K562 (cell line): ENCODE measurements at regions not wholly inside any gene's neighbourhood (a gene's known extent, or its start where the extent isn't known, plus 50 kb on each side); places are given as distances from the start of the nearest gene placed in this dataset.

Experiments used
- ATAC-seq: fragments of 200-7000 bp; cut with Tn5 transposase; 3 replicates; pipeline ENCODE4 v1.9.1; 2020; ENCODE audit warnings: moderate library complexity
- BruUV-seq: library from RNA; stranded (reverse); fragments of 400-500 nt; replicated peaks from 2 replicates; lab custom pipeline; 2021; lab: Mats Ljungman, UMichigan
- CTCF ChIA-PET: fragments of 300-600 bp; formaldehyde crosslinking; extraction: SDS; loops from one replicate; lab custom pipeline; 2021; ENCODE audit warnings: low intra/inter-chr PET ratio; lab: Yijun Ruan, JAX
- POLR2A ChIA-PET: fragments of 300-600, 350-650 bp; sonication (Branson Sonifier 250); formaldehyde crosslinking; extraction: SDS; loops from one replicate; lab custom pipeline; 2021; ENCODE audit warnings: antibody characterized with exemption, inconsistent platforms; lab: Yijun Ruan, JAX
- DNase-seq, 4 experiments: peaks; one replicate each; pipeline versions ENCODE4 v3.0.0 to v3.0.0-alpha.2; 2011 to 2018; ENCODE audit warnings: low spot score in 3 of 4, mixed read lengths in 3 of 4; ENCODE audit errors: extremely low read depth in 1 of 4
- FAIRE-seq: peaks from 2 replicates; lab custom pipeline; 2011; peaks lifted over from hg19 to GRCh38; lab: Jason Lieb, UNC
- H2AFZ ChIP-seq: 2 replicates; pipeline ENCODE4 v1.6.0; 2011; ENCODE audit warnings: low read depth, low read length, control low read depth, inconsistent platforms
- H3K27ac ChIP-seq: fragments of 200-600 bp; 3 replicates; pipeline ENCODE4 v1.8.0; 2011; ENCODE audit warnings: low read depth, mild to moderate bottlenecking, control low read depth, inconsistent platforms, low read length, moderate library complexity, mixed read lengths; ENCODE audit errors: extremely low read depth
- H3K27me3 ChIP-seq, 2 experiments: fragments of 300-600 bp in 1 of 2; 2 replicates in 1 of 2; 3 replicates in 1 of 2; pipeline versions ENCODE4 v1.6.0 to v1.8.0; 2011; ENCODE audit warnings: inconsistent platforms in 2 of 2, low read length in 2 of 2, mild to moderate bottlenecking in 1 of 2, mixed read lengths in 1 of 2, moderate library complexity in 1 of 2; ENCODE audit not compliant: control insufficient read depth in 2 of 2, insufficient read depth in 2 of 2
- H3K36me3 ChIP-seq: fragments of 300-600 bp; 3 replicates; pipeline ENCODE4 v1.8.0; 2011; ENCODE audit warnings: mild to moderate bottlenecking, low read length, inconsistent platforms; ENCODE audit not compliant: control insufficient read depth, insufficient read depth
- H3K4me1 ChIP-seq, 2 experiments: fragments of 200-600 bp in 1 of 2; replicated peaks in 1 of 2; 2 replicates in 1 of 2; 3 replicates in 1 of 2; pipeline versions ENCODE4 v1.5.1 to v1.8.0; 2011; ENCODE audit warnings: inconsistent platforms in 2 of 2, low read length in 2 of 2, mild to moderate bottlenecking in 1 of 2, mixed read lengths in 1 of 2, moderate library complexity in 1 of 2; ENCODE audit not compliant: control insufficient read depth in 2 of 2, insufficient read depth in 2 of 2
- H3K4me2 ChIP-seq: 2 replicates; pipeline ENCODE4 v1.6.1; 2011; ENCODE audit warnings: low read length, control low read depth, inconsistent platforms, mixed read lengths; ENCODE audit not compliant: insufficient read depth
- H3K4me3 ChIP-seq: fragments of 200-600 bp; sonication (generic), shearing (Covaris generic); 2 replicates; pipeline ENCODE4 v1.5.1; 2016; ENCODE audit warnings: control low read depth, inconsistent platforms
- H3K79me2 ChIP-seq: fragments of 200-600 bp; 3 replicates; pipeline ENCODE4 v1.8.0; 2011; ENCODE audit warnings: low read length, inconsistent platforms; ENCODE audit not compliant: control insufficient read depth, insufficient read depth
- H3K9ac ChIP-seq, 2 experiments: 2 replicates each; pipeline versions ENCODE4 v1.6.0 to v1.6.1; 2011; ENCODE audit warnings: low read depth in 2 of 2, low read length in 2 of 2, control low read depth in 1 of 2, inconsistent platforms in 1 of 2, mild to moderate bottlenecking in 1 of 2, mixed read lengths in 1 of 2; ENCODE audit not compliant: insufficient read depth in 1 of 2
- H3K9me1 ChIP-seq: one replicate; pipeline ENCODE4 v1.6.0; 2011; ENCODE audit warnings: inconsistent platforms, mild to moderate bottlenecking, low read length, moderate library complexity; ENCODE audit not compliant: control insufficient read depth, insufficient read depth
- H3K9me3 ChIP-seq: replicated peaks from 2 replicates; pipeline ENCODE4 v1.5.1; 2011; ENCODE audit warnings: low read depth, low read length, inconsistent platforms; ENCODE audit not compliant: control insufficient read depth, insufficient read depth
- H4K20me1 ChIP-seq: replicated peaks from 2 replicates; pipeline ENCODE4 v1.6.1; 2011; ENCODE audit warnings: low read length, inconsistent platforms, mixed read lengths; ENCODE audit not compliant: control insufficient read depth, insufficient read depth
- BHLHE40 ChIP-seq: IDR thresholded peaks from 2 replicates; pipeline ENCODE4 v1.6.1; 2011; ENCODE audit warnings: low read length, improper control_type of control experiment
- GMEB1 ChIP-seq: fragments of 250-450 bp; sonication (Bioruptor Pico); IDR thresholded peaks from 2 replicates; pipeline ENCODE4 v1.4.0; 2020; ENCODE audit warnings: mild to moderate bottlenecking
- L3MBTL2 ChIP-seq: fragments of 450-650 bp; IDR thresholded peaks from 2 replicates; pipeline ENCODE4 v1.6.1; 2016; ENCODE audit warnings: mild to moderate bottlenecking, moderate library complexity
- USF1 ChIP-seq: sonication (generic); formaldehyde crosslinking; IDR thresholded peaks from 2 replicates; pipeline ENCODE4 v1.9.0; 2022; ENCODE audit warnings: mild to moderate bottlenecking, missing genetic modification reagents
- USF2 ChIP-seq: sonication (generic); formaldehyde crosslinking; IDR thresholded peaks from 2 replicates; pipeline ENCODE4 v1.5.0; 2020; ENCODE audit warnings: missing genetic modification reagents
- whole genome bisulfite sequencing: fragments of 100-300 bp; shearing (Covaris generic); methylation state at CpG from one replicate; pipeline ENCODE4 v1.1.6; 2016; ENCODE audit warnings: low coverage, mixed read lengths; ENCODE audit not compliant: insufficient coverage; ENCODE audit errors: missing lambda C conversion rate; 5-methylcytosine and 5-hydroxymethylcytosine counted together
- in situ Hi-C: fragments of 300-500 bp; cut with MboI; formaldehyde crosslinking; loops from 4 replicates; pipeline ENCODE4 v1.15.0; 2018; ENCODE audit warnings: inconsistent platforms, mixed read lengths
- intact Hi-C: fragments of 100-400 bp; cut with micrococcal nuclease; formaldehyde crosslinking; loops from 2 replicates; pipeline ENCODE4 v1.14.2; 2022

GRCh38 chr2:175476948-175477347 is 295.4 kb upstream of the ATP5MC3 start:
- no peak for FAIRE-seq
- WGBS, result under 1% methylated on average over 8 of the region's 8 CpGs

More at GRCh38 chr2:175476948-175477347, 295.4 kb upstream of the ATP5MC3 start:
- no peak overlapping the region for H2AFZ ChIP-seq
- H3K27ac ChIP-seq, result no peak overlapping the region
- in situ Hi-C loops (no loop called here), intact Hi-C loops (no loop called here)
- TF ChIP-seq USF1 (peak; percentile 18; the same call in 1 of the 2 replicates), GMEB1 (CRISPR knock-in tag) (no peak), BHLHE40 (peak; percentile 79), USF2 (CRISPR knock-in tag) (peak; percentile 64), L3MBTL2 (0 out of 2 replicates have a peak, but pooled peaks have one; percentile 14)
- ChIA-PET CTCF (no interaction called here), POLR2A (no interaction called here)
- peaks cover 0 to 20% of the 10 kb centered on the region in 2 experiments; a peak in 4 of 5 replicates for H3K27me3 ChIP-seq
- no peak overlapping the region for H3K4me3 ChIP-seq
- H3K79me2 ChIP-seq, result no peaks in the 10 kb centered on the region
- no peaks in the 10 kb centered on the region for H3K4me1 ChIP-seq
- no peak for DNase-seq
- no peak overlapping the region for H3K4me2 ChIP-seq
- ATAC-seq, result peak; percentile 60; the same call in 2 of the 3 replicates
- no peaks in the 10 kb centered on the region for H3K36me3 ChIP-seq
- no TSS peak for BruUV-seq
- H3K9ac ChIP-seq, result no peak overlapping the region
- no peaks in the 10 kb centered on the region for H3K9me1 ChIP-seq
- H3K9me3 ChIP-seq, result no peaks in the 10 kb centered on the region
- H4K20me1 ChIP-seq, result no peaks in the 10 kb centered on the region
